Gastrocnemius medialis (tissue), 4 donors: ENCODE measurements at regions not wholly inside any gene's neighbourhood (a gene's known extent, or its start where the extent isn't known, plus 50 kb on each side); places are given as distances from the start of the nearest gene placed in this dataset.

Source experiments
- POLR2A ChIP-seq, 2 donors: fragments of 450-650 bp; IDR thresholded peaks; one replicate each; pipeline ENCODE4 v1.6.1; 2017; ENCODE audit warnings: antibody characterized with exemption in 2 of 2, mild to moderate bottlenecking in 2 of 2, moderate library complexity in 2 of 2
- TF ChIP-seq, protein P1 (sequence below), 5 experiments: fragments of 450-650 bp in 3 of 5; fragments of 200-600 bp in 2 of 5; sonication (generic) in 2 of 5; IDR thresholded peaks in 4 of 5; conservative IDR thresholded peaks in 1 of 5; 1 replicate in 4 of 5; 2 replicates in 1 of 5; pipeline ENCODE4 v1.5.1; 2016 to 2019; ENCODE audit warnings: antibody characterized with exemption in 5 of 5, mild to moderate bottlenecking in 3 of 5, moderate library complexity in 3 of 5

GRCh38 chrX:39399387-39399786 lies 598.1 kb downstream of the MID1IP1 start:
- TF ChIP-seq, protein P1, sequence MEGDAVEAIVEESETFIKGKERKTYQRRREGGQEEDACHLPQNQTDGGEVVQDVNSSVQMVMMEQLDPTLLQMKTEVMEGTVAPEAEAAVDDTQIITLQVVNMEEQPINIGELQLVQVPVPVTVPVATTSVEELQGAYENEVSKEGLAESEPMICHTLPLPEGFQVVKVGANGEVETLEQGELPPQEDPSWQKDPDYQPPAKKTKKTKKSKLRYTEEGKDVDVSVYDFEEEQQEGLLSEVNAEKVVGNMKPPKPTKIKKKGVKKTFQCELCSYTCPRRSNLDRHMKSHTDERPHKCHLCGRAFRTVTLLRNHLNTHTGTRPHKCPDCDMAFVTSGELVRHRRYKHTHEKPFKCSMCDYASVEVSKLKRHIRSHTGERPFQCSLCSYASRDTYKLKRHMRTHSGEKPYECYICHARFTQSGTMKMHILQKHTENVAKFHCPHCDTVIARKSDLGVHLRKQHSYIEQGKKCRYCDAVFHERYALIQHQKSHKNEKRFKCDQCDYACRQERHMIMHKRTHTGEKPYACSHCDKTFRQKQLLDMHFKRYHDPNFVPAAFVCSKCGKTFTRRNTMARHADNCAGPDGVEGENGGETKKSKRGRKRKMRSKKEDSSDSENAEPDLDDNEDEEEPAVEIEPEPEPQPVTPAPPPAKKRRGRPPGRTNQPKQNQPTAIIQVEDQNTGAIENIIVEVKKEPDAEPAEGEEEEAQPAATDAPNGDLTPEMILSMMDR (IDR thresholded peaks at IDR 0.05 in 4 of 5, conservative IDR thresholded peaks at IDR 0.05 in 1 of 5): no peak
- TF ChIP-seq POLR2A (IDR thresholded peaks at IDR 0.05): no peak
